Gastrocnemius medialis (tissue), 4 donors: ENCODE measurements at regions not wholly inside any gene's neighbourhood (a gene's known extent, or its start where the extent isn't known, plus 50 kb on each side); places are given as distances from the start of the nearest gene placed in this dataset.

Experiments
- ATAC-seq, 2 donors: fragments of 150-250 bp; one replicate each; pipeline ENCODE4 v1.9.1; 2016
- DNase-seq, 2 donors: peaks; one replicate each; pipeline ENCODE4 v3.0.0-alpha.2; 2019
- H3K27ac ChIP-seq, 4 donors: fragments of 200-600 bp; sonication (generic); 1 replicate in 1 of 4; 2 replicates in 3 of 4; pipeline ENCODE4 v1.5.1; 2016 to 2018; ENCODE audit warnings: mild to moderate bottlenecking in 2 of 4, moderate library complexity in 1 of 4
- H3K27me3 ChIP-seq, 3 donors: fragments of 200-600 bp; sonication (generic) in 2 of 3; 1 replicate in 1 of 3; 2 replicates in 2 of 3; pipeline versions ENCODE4 v1.5.1 to v1.6.0; 2016 to 2019; ENCODE audit warnings: mild to moderate bottlenecking in 1 of 3, moderate library complexity in 1 of 3
- H3K36me3 ChIP-seq, 2 donors: fragments of 200-600 bp; sonication (generic) in 1 of 2; one replicate each; pipeline ENCODE4 v1.5.1; 2017 to 2018
- H3K4me1 ChIP-seq, 2 donors: fragments of 200-600 bp; sonication (generic) in 1 of 2; one replicate each; pipeline ENCODE4 v1.5.1; 2016 to 2017; ENCODE audit warnings: mild to moderate bottlenecking in 2 of 2
- H3K4me3 ChIP-seq, 4 donors: fragments of 200-600 bp; sonication (generic) in 3 of 4; 1 replicate in 1 of 4; 2 replicates in 3 of 4; pipeline ENCODE4 v1.5.1; 2016 to 2019; ENCODE audit warnings: mild to moderate bottlenecking in 2 of 4
- H3K9me3 ChIP-seq, 3 donors: fragments of 200-600 bp; sonication (generic) in 2 of 3; 1 replicate in 1 of 3; 2 replicates in 2 of 3; pipeline ENCODE4 v1.5.1; 2016 to 2019
- POLR2A ChIP-seq, 2 donors: fragments of 450-650 bp; IDR thresholded peaks; one replicate each; pipeline ENCODE4 v1.6.1; 2017; ENCODE audit warnings: antibody characterized with exemption in 2 of 2, mild to moderate bottlenecking in 2 of 2, moderate library complexity in 2 of 2
- in situ Hi-C, 4 donors: fragments of 200-750 bp; cut with MboI; loops; one replicate each; pipeline versions ENCODE4 v1.15.0 to v1.8.0; 2017; ENCODE audit warnings: low sequenced_read_pairs in 4 of 4
- intact Hi-C: fragments of 100-400 bp; cut with DNase I; formaldehyde crosslinking; loops from one replicate; pipeline ENCODE4 v1.15.1; 2023; ENCODE audit warnings: low total_unique reads
- TF ChIP-seq, protein P1 (sequence below), 5 experiments: fragments of 450-650 bp in 3 of 5; fragments of 200-600 bp in 2 of 5; sonication (generic) in 2 of 5; IDR thresholded peaks in 4 of 5; conservative IDR thresholded peaks in 1 of 5; 1 replicate in 4 of 5; 2 replicates in 1 of 5; pipeline ENCODE4 v1.5.1; 2016 to 2019; ENCODE audit warnings: antibody characterized with exemption in 5 of 5, mild to moderate bottlenecking in 3 of 5, moderate library complexity in 3 of 5

DNA sequence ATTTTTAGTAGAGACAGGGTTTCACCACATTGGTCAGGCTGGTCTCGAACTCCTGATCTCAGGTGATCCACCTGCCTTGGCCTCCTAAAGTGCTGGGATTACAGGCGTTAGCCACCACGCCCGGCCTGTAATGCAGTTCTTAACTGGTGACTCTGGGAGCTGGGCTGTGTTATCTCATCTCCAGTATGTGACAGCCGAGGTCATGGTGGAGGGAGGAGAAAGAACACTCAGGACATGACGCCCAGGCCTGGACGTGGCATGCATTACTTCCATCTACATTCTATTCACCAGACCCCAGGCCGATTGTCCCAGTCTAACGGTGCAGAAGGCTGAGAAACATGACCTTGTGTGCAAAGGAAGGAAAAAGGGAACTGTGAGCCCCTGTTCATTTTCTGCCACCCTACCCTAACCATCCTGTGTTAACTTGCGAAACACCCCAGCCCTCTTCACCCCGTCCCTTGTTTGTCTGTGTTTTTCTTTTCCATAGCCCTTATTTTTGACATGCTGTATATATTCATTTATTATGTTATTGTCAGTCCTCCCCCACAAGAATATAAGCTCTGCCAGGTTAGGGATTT lies 88.1 kb upstream of the ASAP2 start:
- no peaks in the 10 kb centered on the region for H3K36me3 ChIP-seq
- intact Hi-C loops, result no loop called here
- H3K4me1 ChIP-seq, result no peaks in the 10 kb centered on the region
- no peak for DNase-seq
- no peak overlapping the region for H3K27ac ChIP-seq
- H3K4me3 ChIP-seq, result no peak overlapping the region
- no peak for TF ChIP-seq POLR2A (IDR thresholded peaks at IDR 0.05)
- TF ChIP-seq, protein P1, sequence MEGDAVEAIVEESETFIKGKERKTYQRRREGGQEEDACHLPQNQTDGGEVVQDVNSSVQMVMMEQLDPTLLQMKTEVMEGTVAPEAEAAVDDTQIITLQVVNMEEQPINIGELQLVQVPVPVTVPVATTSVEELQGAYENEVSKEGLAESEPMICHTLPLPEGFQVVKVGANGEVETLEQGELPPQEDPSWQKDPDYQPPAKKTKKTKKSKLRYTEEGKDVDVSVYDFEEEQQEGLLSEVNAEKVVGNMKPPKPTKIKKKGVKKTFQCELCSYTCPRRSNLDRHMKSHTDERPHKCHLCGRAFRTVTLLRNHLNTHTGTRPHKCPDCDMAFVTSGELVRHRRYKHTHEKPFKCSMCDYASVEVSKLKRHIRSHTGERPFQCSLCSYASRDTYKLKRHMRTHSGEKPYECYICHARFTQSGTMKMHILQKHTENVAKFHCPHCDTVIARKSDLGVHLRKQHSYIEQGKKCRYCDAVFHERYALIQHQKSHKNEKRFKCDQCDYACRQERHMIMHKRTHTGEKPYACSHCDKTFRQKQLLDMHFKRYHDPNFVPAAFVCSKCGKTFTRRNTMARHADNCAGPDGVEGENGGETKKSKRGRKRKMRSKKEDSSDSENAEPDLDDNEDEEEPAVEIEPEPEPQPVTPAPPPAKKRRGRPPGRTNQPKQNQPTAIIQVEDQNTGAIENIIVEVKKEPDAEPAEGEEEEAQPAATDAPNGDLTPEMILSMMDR (IDR thresholded peaks at IDR 0.05 in 4 of 5, conservative IDR thresholded peaks at IDR 0.05 in 1 of 5), result no peak
- in situ Hi-C loops, result no loop called here
- no peaks in the 10 kb centered on the region for H3K9me3 ChIP-seq
- no peak for ATAC-seq
- H3K27me3 ChIP-seq, result no peaks in the 10 kb centered on the region

DNA sequence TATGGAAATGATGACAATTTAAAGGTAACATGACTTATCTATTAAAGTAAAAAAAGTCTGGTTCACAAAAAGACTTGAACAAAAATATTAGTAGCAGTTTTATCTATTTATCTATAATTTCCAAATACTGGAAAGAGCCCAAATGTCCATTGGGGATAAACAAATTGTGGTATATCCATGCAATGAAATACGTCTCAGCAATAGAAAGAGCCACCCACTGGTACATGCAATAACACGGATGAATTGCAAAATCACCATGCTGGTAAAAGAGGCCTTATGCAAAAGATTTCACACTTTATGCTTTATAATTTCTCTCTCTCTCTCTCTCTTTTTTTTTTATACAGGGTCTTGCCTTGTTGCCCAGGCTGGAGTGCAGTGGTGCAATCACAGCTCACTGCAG lies 91.4 kb upstream of the ASAP2 start:
- ATAC-seq (no peak), DNase-seq (no peak)
- Histone ChIP-seq H3K27me3 (no peaks in the 10 kb centered on the region), H3K27ac (no peak overlapping the region), H3K4me1 (no peaks in the 10 kb centered on the region), H3K36me3 (no peaks in the 10 kb centered on the region), H3K4me3 (no peak overlapping the region), H3K9me3 (no peaks in the 10 kb centered on the region)
- TF ChIP-seq POLR2A (IDR thresholded peaks at IDR 0.05), result no peak
- TF ChIP-seq, protein P1 (IDR thresholded peaks at IDR 0.05 in 4 of 5, conservative IDR thresholded peaks at IDR 0.05 in 1 of 5), result no peak
- intact Hi-C loops (no loop called here), in situ Hi-C loops (no loop called here)

DNA sequence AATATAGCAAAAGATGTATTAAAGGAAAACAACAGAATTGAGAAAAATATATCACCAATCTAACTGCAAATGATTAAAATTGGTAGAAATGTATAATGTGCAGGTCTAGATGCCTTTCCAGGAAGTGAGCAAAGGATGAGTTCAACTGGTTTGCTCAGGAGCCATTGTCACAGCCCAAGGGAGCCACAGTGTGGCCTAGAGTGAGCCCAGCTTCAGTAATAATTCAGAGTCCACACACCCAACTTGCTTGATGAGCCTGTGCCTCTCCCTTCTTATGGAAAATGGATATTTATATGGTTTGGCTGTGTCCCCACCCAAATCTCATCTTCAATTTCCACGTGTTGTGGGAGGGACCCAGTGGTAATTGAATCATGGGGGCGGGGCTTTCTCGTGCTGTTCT lies 92.2 kb upstream of the ASAP2 start:
- TF ChIP-seq, protein P1 (IDR thresholded peaks at IDR 0.05 in 4 of 5, conservative IDR thresholded peaks at IDR 0.05 in 1 of 5), result no peak
- in situ Hi-C loops, result no loop called here
- ATAC-seq (no peak), DNase-seq (no peak)
- no peaks in the 10 kb centered on the region for H3K36me3 ChIP-seq
- no peaks in the 10 kb centered on the region for H3K27me3 ChIP-seq
- H3K4me3 ChIP-seq, result no peak overlapping the region
- H3K9me3 ChIP-seq, result no peaks in the 10 kb centered on the region
- intact Hi-C loops, result no loop called here
- no peaks in the 10 kb centered on the region for H3K4me1 ChIP-seq
- H3K27ac ChIP-seq, result no peak overlapping the region

DNA sequence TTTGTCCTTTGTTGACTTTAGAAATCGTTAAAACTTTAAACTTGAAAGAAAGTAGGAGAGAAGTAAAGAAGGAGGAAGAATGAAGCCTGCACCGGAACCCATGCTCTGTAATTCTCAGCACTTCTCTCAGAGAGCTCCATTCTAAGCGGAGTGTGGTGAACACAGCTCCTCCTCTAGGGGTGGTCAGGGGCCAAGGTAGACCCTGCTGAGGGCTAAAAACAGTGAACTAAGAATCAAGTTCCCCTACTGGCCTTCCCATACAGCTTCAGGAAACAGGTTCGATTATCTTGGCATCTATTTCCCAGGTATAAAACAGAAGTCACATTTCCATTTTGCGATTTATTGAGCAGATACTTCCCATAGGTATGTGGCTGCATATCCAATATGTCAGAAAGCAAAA lies 92.7 kb upstream of the ASAP2 start:
- Histone ChIP-seq H3K4me1 (no peaks in the 10 kb centered on the region), H3K4me3 (no peak overlapping the region), H3K36me3 (no peaks in the 10 kb centered on the region), H3K9me3 (no peaks in the 10 kb centered on the region), H3K27me3 (no peaks in the 10 kb centered on the region), H3K27ac (no peak overlapping the region)
- TF ChIP-seq, protein P1 (IDR thresholded peaks at IDR 0.05 in 4 of 5, conservative IDR thresholded peaks at IDR 0.05 in 1 of 5), result no peak
- TF ChIP-seq POLR2A (IDR thresholded peaks at IDR 0.05), result no peak
- DNase-seq, result no peak
- intact Hi-C loops (no loop called here), in situ Hi-C loops (no loop called here)
- ATAC-seq, result no peak

DNA sequence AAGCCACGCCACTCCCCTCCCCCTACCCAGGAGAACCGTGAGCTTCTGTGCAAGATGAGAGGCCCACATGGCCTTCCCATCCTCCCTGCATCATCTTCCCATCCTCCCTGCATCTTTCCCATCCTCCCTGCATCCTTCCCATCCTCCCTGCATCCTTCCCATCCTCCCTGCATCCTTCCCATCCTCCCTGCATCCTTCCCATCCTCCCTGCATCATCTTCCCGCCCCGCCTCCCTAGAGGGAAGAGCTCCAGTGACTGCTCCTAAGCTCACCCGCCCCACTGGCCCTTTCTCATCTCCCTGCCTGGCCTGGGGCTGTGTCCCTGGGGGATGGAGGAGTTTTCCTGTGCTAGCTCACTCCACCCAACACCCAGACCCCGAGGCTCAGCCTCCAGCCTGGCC lies 93.3 kb upstream of the ASAP2 start:
- no peak for TF ChIP-seq POLR2A (IDR thresholded peaks at IDR 0.05)
- TF ChIP-seq, protein P1 (IDR thresholded peaks at IDR 0.05 in 4 of 5, conservative IDR thresholded peaks at IDR 0.05 in 1 of 5), result no peak
- Histone ChIP-seq H3K9me3 (no peaks in the 10 kb centered on the region), H3K27me3 (no peaks in the 10 kb centered on the region), H3K4me3 (no peak overlapping the region), H3K36me3 (no peaks in the 10 kb centered on the region), H3K4me1 (no peaks in the 10 kb centered on the region), H3K27ac (no peak overlapping the region)
- intact Hi-C loops (no loop called here), in situ Hi-C loops (no loop called here)
- DNase-seq, result no peak
- no peak for ATAC-seq
